H9 (cell line): ENCODE measurements at regions not wholly inside any gene's neighbourhood (a gene's known extent, or its start where the extent isn't known, plus 50 kb on each side); places are given as distances from the start of the nearest gene placed in this dataset.

Source experiments
- DNase-seq: peaks from one replicate; pipeline ENCODE4 v3.0.0-alpha.2; 2017
- H2AFZ ChIP-seq: one replicate; pipeline ENCODE4 v1.6.1; 2013; ENCODE audit warnings: mild to moderate bottlenecking, low read length, control low read depth, moderate library complexity
- H2AK5ac ChIP-seq: 2 replicates; pipeline ENCODE4 v1.6.1; 2013; ENCODE audit warnings: low read length, control low read depth, mixed read lengths; ENCODE audit not compliant: insufficient read length
- H2BK120ac ChIP-seq: one replicate; pipeline ENCODE4 v1.6.1; 2013; ENCODE audit warnings: low read depth, mild to moderate bottlenecking, low read length, control low read depth, inconsistent platforms; ENCODE audit not compliant: poor library complexity, severe bottlenecking
- H2BK12ac ChIP-seq: 2 replicates; pipeline ENCODE4 v1.6.1; 2013; ENCODE audit warnings: low read length, control low read depth, mixed read lengths, low read depth; ENCODE audit not compliant: insufficient read length
- H2BK15ac ChIP-seq: 2 replicates; pipeline ENCODE4 v1.6.1; 2013; ENCODE audit warnings: low read depth, low read length, control low read depth
- H2BK20ac ChIP-seq: one replicate; pipeline ENCODE4 v1.6.1; 2013; ENCODE audit warnings: low read depth, mild to moderate bottlenecking, low read length, control low read depth, inconsistent platforms; ENCODE audit not compliant: poor library complexity, severe bottlenecking
- H2BK5ac ChIP-seq: 2 replicates; pipeline ENCODE4 v1.6.1; 2013; ENCODE audit warnings: low read length, control low read depth, mixed read lengths; ENCODE audit not compliant: insufficient read length
- H3K14ac ChIP-seq: 2 replicates; pipeline ENCODE4 v1.6.1; 2013; ENCODE audit warnings: low read length, control low read depth; ENCODE audit not compliant: insufficient read depth
- H3K18ac ChIP-seq: 2 replicates; pipeline ENCODE4 v1.6.1; 2013; ENCODE audit warnings: low read depth, mild to moderate bottlenecking, mixed read lengths, low read length, control low read depth; ENCODE audit not compliant: insufficient read length
- H3K23ac ChIP-seq: 2 replicates; pipeline ENCODE4 v1.6.1; 2013; ENCODE audit warnings: low read length, control low read depth, mixed read lengths, low read depth; ENCODE audit not compliant: insufficient read length
- H3K23me2 ChIP-seq: 2 replicates; pipeline ENCODE4 v1.6.1; 2013; ENCODE audit warnings: low read depth, mild to moderate bottlenecking, mixed read lengths, low read length, control low read depth; ENCODE audit not compliant: insufficient read length, poor library complexity, severe bottlenecking
- H3K27ac ChIP-seq: 2 replicates; pipeline ENCODE4 v1.5.1; 2013; ENCODE audit warnings: low read length, control low read depth, mixed read lengths, low read depth; ENCODE audit not compliant: insufficient read length
- H3K27me3 ChIP-seq: 2 replicates; pipeline ENCODE4 v1.6.1; 2013; ENCODE audit warnings: low read length, control low read depth, inconsistent platforms; ENCODE audit not compliant: insufficient read depth
- H3K4ac ChIP-seq: 2 replicates; pipeline ENCODE4 v1.6.1; 2013; ENCODE audit warnings: low read depth, mild to moderate bottlenecking, control low read depth, inconsistent platforms, low read length, moderate library complexity
- H3K4me1 ChIP-seq: 2 replicates; pipeline ENCODE4 v1.6.1; 2013; ENCODE audit warnings: low read length, control low read depth, inconsistent platforms; ENCODE audit not compliant: insufficient read depth
- H3K4me2 ChIP-seq: 2 replicates; pipeline ENCODE4 v1.6.1; 2013; ENCODE audit warnings: low read length, control low read depth, mixed read lengths; ENCODE audit not compliant: insufficient read length, insufficient read depth
- H3K56ac ChIP-seq: 2 replicates; pipeline ENCODE4 v1.6.1; 2013; ENCODE audit warnings: low read depth, mild to moderate bottlenecking, mixed read lengths, low read length, control low read depth; ENCODE audit not compliant: insufficient read length
- H3K79me1 ChIP-seq: 2 replicates; pipeline ENCODE4 v1.6.1; 2013; ENCODE audit warnings: low read depth, mild to moderate bottlenecking, moderate library complexity, low read length, control low read depth, inconsistent platforms; ENCODE audit not compliant: insufficient read depth, poor library complexity, severe bottlenecking
- H3K79me2 ChIP-seq: 2 replicates; pipeline ENCODE4 v1.6.1; 2013; ENCODE audit warnings: low read length, control low read depth, inconsistent platforms; ENCODE audit not compliant: insufficient read depth
- H3K9ac ChIP-seq: 2 replicates; pipeline ENCODE4 v1.6.1; 2013; ENCODE audit warnings: low read length, control low read depth, mixed read lengths; ENCODE audit not compliant: insufficient read length; ENCODE audit errors: extremely low read depth
- H3K9me3 ChIP-seq: one replicate; pipeline ENCODE4 v1.6.1; 2013; ENCODE audit warnings: low read depth, low read length, inconsistent platforms; ENCODE audit not compliant: control insufficient read depth
- H3T11ph ChIP-seq: one replicate; pipeline ENCODE4 v1.6.1; 2013; ENCODE audit warnings: mild to moderate bottlenecking, low read length, control low read depth, inconsistent platforms
- H4K20me1 ChIP-seq: one replicate; pipeline ENCODE4 v1.6.1; 2013; ENCODE audit not compliant: control insufficient read depth, insufficient read length, insufficient read depth
- H4K5ac ChIP-seq: 2 replicates; pipeline ENCODE4 v1.6.1; 2013; ENCODE audit warnings: low read depth, mild to moderate bottlenecking, mixed read lengths, low read length, control low read depth; ENCODE audit not compliant: insufficient read length
- H4K8ac ChIP-seq: replicated peaks from 2 replicates; pipeline ENCODE4 v1.6.1; 2013; ENCODE audit warnings: low read length, control low read depth, mixed read lengths, low read depth; ENCODE audit not compliant: insufficient read length
- H4K91ac ChIP-seq: 2 replicates; pipeline ENCODE4 v1.6.1; 2013; ENCODE audit warnings: low read depth, mild to moderate bottlenecking, moderate library complexity, mixed read lengths, low read length, control low read depth; ENCODE audit not compliant: insufficient read length
- H3K27ac Mint-ChIP-seq, 3 experiments: 2 replicates in 2 of 3; 3 replicates in 1 of 3; pipeline ENCODE4 v1.8.0; 2020 to 2021; ENCODE audit warnings: mixed read lengths in 3 of 3, mild to moderate bottlenecking in 1 of 3, moderate library complexity in 1 of 3
- H3K27me3 Mint-ChIP-seq: 2 replicates; pipeline ENCODE4 v1.8.0; 2021; ENCODE audit warnings: low read depth, mild to moderate bottlenecking, moderate library complexity, mixed read lengths
- H3K36me3 Mint-ChIP-seq, 3 experiments: 2 replicates in 2 of 3; 3 replicates in 1 of 3; pipeline ENCODE4 v1.8.0; 2020 to 2021; ENCODE audit warnings: low read depth in 3 of 3, mixed read lengths in 3 of 3; ENCODE audit not compliant: insufficient read depth in 1 of 3
- H3K4me1 Mint-ChIP-seq, 2 experiments: 2 replicates each; pipeline ENCODE4 v1.8.0; 2020; ENCODE audit warnings: mixed read lengths in 2 of 2
- H3K4me3 Mint-ChIP-seq, 2 experiments: 2 replicates in 1 of 2; 3 replicates in 1 of 2; pipeline ENCODE4 v1.8.0; 2020 to 2021; ENCODE audit warnings: mild to moderate bottlenecking in 2 of 2, mixed read lengths in 2 of 2, moderate library complexity in 1 of 2
- H3K9me3 Mint-ChIP-seq, 2 experiments: 2 replicates in 1 of 2; 3 replicates in 1 of 2; pipeline ENCODE4 v1.8.0; 2020; ENCODE audit warnings: mild to moderate bottlenecking in 2 of 2, mixed read lengths in 2 of 2, moderate library complexity in 1 of 2
- CTCF ChIP-seq: fragments of 200-600 bp; sonication (generic); conservative IDR thresholded peaks from 3 replicates; pipeline ENCODE4 v1.8.0; 2021; ENCODE audit warnings: antibody characterized with exemption, mild to moderate bottlenecking
- WGBS: extraction: QIAGEN DNeasy Blood & Tissue Kit; methylation state at CpG from one replicate; pipeline ENCODE4 v1.1.7; 2013; ENCODE audit warnings: missing lambda C conversion rate, low lambda C conversion rate, mixed read lengths; ENCODE audit not compliant: insufficient read length; ENCODE audit errors: extremely low coverage; 5-methylcytosine and 5-hydroxymethylcytosine counted together

- Histone ChIP-seq H3K23me2 (no peaks in the 10 kb centered on the region), H4K91ac (no peak overlapping the region), H3K4ac (no peak overlapping the region), H3K4me1 (no peaks in the 10 kb centered on the region), H2BK5ac (no peak overlapping the region), H3K27ac (no peak overlapping the region), H2AK5ac (no peak overlapping the region), H4K20me1 (no peaks in the 10 kb centered on the region), H2BK12ac (no peak overlapping the region), H3K9ac (no peak overlapping the region), H3K18ac (no peak overlapping the region), H2BK20ac (no peak overlapping the region), H3K56ac (no peak overlapping the region), H2BK15ac (no peak overlapping the region), H3K79me2 (no peaks in the 10 kb centered on the region), H2AFZ (no peak overlapping the region), H2BK120ac (no peak overlapping the region), H3K4me2 (no peak overlapping the region), H3T11ph (no peak overlapping the region), H3K9me3 (no peaks in the 10 kb centered on the region), H4K8ac (no peak overlapping the region), H3K23ac (no peak overlapping the region), H3K14ac (no peak overlapping the region), H4K5ac (no peak overlapping the region), H3K79me1 (no peaks in the 10 kb centered on the region), H3K27me3 (no peaks in the 10 kb centered on the region)
- DNase-seq: no peak
- H3K9me3 Mint-ChIP-seq: peaks cover 5% of the 10 kb centered on the region in 2 experiments
- TF ChIP-seq CTCF: no peak
- no peaks in the 10 kb centered on the region for H3K4me1 Mint-ChIP-seq
- H3K36me3 Mint-ChIP-seq: peaks cover 0 to 6% (median 3%) of the 10 kb centered on the region in 3 experiments; a peak in 3 of 7 replicates
- WGBS: no CpG with 5 or more reads among the region's 8 CpGs
- no peak overlapping the region for H3K27ac Mint-ChIP-seq
- no peaks in the 10 kb centered on the region for H3K27me3 Mint-ChIP-seq
- no peak overlapping the region for H3K4me3 Mint-ChIP-seq
Observed at GRCh38 chr12:19885093-19885812, 446.0 kb downstream of the AEBP2 start.
